ENCODE measurements at regions not wholly inside any gene's neighbourhood (a gene's known extent, or its start where the extent isn't known, plus 50 kb on each side); places are given as distances from the start of the nearest gene placed in this dataset.

DNA sequence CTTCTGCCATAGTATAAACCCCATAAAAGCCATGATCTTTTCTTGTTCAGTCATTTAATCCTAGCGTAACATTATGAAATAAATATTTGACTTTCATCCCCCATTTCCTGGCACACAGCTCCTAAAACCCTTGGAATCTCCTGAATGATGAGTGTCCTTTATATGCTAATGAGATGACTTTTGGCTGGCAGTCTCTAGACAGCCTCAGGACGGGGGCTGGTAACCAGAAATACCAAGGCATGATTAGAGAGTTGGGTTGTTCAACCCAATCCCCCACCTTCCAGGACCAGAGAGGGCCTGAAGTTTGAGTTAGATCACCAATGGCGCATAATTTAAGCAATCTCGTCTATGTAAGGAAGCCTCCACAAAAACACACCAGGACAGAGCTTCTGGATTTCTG lies 1246.1 kb upstream of the TENM4 start:
- TF ChIP-seq POLR2A (IDR thresholded peaks at IDR 0.05; ENCODE audit: control extremely low read depth in 1 of 2, low read depth in 2 of 2, low read length in 2 of 2) (no peak), RXRA (IDR thresholded peaks at IDR 0.05; ENCODE audit: insufficient read depth, low read depth, low read length) (no peak), NRF1 (IDR thresholded peaks at IDR 0.05; ENCODE audit: low read depth, low read length) (no peak), RAD21 (IDR thresholded peaks at IDR 0.05 in 1 of 2, conservative IDR thresholded peaks at IDR 0.05 in 1 of 2; ENCODE audit: low read depth in 2 of 2, low read length in 2 of 2) (no peak), ZNF274 (IDR thresholded peaks at IDR 0.05; ENCODE audit: borderline replicate concordance, extremely low read depth, low read length) (no peak)
- TF ChIP-seq, protein P1, sequence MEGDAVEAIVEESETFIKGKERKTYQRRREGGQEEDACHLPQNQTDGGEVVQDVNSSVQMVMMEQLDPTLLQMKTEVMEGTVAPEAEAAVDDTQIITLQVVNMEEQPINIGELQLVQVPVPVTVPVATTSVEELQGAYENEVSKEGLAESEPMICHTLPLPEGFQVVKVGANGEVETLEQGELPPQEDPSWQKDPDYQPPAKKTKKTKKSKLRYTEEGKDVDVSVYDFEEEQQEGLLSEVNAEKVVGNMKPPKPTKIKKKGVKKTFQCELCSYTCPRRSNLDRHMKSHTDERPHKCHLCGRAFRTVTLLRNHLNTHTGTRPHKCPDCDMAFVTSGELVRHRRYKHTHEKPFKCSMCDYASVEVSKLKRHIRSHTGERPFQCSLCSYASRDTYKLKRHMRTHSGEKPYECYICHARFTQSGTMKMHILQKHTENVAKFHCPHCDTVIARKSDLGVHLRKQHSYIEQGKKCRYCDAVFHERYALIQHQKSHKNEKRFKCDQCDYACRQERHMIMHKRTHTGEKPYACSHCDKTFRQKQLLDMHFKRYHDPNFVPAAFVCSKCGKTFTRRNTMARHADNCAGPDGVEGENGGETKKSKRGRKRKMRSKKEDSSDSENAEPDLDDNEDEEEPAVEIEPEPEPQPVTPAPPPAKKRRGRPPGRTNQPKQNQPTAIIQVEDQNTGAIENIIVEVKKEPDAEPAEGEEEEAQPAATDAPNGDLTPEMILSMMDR (IDR thresholded peaks at IDR 0.05; ENCODE audit: control extremely low read depth in 1 of 3, insufficient read depth in 1 of 3, low read depth in 1 of 3, low read length in 3 of 3), result no peak

Data from H1 (cell line).